ENCODE measurements at regions not wholly inside any gene's neighbourhood (a gene's known extent, or its start where the extent isn't known, plus 50 kb on each side); places are given as distances from the start of the nearest gene placed in this dataset.

DNA sequence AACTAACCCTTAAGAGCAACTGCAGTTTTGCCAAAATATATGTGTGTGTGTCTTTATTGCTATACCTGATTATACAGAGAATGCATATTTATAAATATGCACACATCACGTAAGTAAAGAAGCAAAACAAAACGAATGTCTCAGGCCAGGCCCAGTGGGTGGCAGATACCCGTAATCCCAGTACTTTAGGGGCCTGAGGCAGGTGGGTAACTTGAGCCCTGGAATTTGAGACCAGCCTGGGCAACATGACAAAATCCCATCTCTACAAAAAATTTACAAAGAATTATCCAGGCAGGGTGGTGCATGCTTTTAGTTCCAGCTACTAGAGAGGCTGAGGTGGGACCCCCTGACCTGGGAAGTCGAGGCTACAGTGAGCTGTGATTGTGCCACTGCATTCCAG lies 745.3 kb downstream of the SATB2 start:
- no peaks in the 10 kb centered on the region for H3K36me3 ChIP-seq
- TF ChIP-seq POLR2A (IDR thresholded peaks at IDR 0.05) = no peak
- TF ChIP-seq POLR2AphosphoS5 (IDR thresholded peaks at IDR 0.05) = no peak
- TF ChIP-seq EP300 (IDR thresholded peaks at IDR 0.05) = no peak
- TF ChIP-seq, protein P1, sequence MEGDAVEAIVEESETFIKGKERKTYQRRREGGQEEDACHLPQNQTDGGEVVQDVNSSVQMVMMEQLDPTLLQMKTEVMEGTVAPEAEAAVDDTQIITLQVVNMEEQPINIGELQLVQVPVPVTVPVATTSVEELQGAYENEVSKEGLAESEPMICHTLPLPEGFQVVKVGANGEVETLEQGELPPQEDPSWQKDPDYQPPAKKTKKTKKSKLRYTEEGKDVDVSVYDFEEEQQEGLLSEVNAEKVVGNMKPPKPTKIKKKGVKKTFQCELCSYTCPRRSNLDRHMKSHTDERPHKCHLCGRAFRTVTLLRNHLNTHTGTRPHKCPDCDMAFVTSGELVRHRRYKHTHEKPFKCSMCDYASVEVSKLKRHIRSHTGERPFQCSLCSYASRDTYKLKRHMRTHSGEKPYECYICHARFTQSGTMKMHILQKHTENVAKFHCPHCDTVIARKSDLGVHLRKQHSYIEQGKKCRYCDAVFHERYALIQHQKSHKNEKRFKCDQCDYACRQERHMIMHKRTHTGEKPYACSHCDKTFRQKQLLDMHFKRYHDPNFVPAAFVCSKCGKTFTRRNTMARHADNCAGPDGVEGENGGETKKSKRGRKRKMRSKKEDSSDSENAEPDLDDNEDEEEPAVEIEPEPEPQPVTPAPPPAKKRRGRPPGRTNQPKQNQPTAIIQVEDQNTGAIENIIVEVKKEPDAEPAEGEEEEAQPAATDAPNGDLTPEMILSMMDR (IDR thresholded peaks at IDR 0.05) = no peak
- no peaks in the 10 kb centered on the region for H3K27me3 ChIP-seq
- H3K27ac ChIP-seq = no peak overlapping the region
- DNase-seq = no peak
- no peak overlapping the region for H3K4me3 ChIP-seq
- no peaks in the 10 kb centered on the region for H3K9me3 ChIP-seq
- no peaks in the 10 kb centered on the region for H3K4me1 ChIP-seq
- intact Hi-C loops (cut with DNase I) = no loop called here
- WGBS, 2 donors = 66 to 71% methylated on average over 4 of the region's 4 CpGs

DNA sequence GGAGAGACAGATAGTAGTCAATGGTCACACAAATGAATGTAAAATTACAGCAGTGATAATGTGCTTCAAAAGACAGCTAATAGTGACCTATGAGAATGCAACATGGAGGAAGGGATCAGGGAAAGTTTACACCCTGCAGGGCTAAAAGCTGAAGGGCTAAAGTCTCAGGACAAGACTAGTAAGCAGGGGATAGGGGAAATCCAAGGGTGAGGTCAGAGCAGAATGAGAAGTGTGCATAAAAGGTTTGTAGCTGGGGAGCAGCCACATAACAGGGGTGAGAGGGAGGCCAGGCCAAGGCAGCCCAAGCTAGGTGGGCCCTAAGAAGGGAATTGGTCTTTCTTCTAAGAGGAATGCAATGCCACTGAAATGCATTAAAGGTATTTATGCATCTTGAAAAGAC lies 746.3 kb downstream of the SATB2 start:
- Histone ChIP-seq H3K27ac (no peak overlapping the region), H3K4me3 (no peak overlapping the region), H3K4me1 (no peaks in the 10 kb centered on the region), H3K36me3 (no peaks in the 10 kb centered on the region), H3K9me3 (no peaks in the 10 kb centered on the region), H3K27me3 (no peaks in the 10 kb centered on the region)
- no peak for DNase-seq
- intact Hi-C loops (cut with DNase I) = no loop called here
- TF ChIP-seq EP300 (IDR thresholded peaks at IDR 0.05) (no peak), POLR2AphosphoS5 (IDR thresholded peaks at IDR 0.05) (no peak), POLR2A (IDR thresholded peaks at IDR 0.05) (no peak)
- TF ChIP-seq, protein P1 (IDR thresholded peaks at IDR 0.05) = no peak

DNA sequence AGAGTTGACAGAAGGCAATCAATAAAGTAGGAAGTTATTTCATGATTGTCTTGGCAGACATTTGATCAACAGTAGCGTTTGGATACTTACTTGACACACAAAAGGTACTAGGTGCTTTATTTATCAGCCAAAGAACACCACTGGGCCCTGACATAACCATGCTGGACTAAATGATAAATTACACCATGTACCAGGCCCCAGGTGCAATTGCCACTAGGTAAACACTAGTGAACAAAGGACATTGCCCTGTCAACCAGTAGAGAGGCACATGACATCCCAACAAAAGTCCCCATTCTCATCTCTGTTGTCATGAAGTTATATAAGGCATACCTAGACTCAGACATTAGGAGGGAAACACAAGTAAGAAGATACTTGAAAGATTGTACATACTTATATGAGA lies 747.2 kb downstream of the SATB2 start:
- Histone ChIP-seq H3K4me3 (no peak overlapping the region), H3K27ac (no peak overlapping the region), H3K4me1 (no peaks in the 10 kb centered on the region), H3K9me3 (no peaks in the 10 kb centered on the region), H3K27me3 (no peaks in the 10 kb centered on the region), H3K36me3 (no peaks in the 10 kb centered on the region)
- no peak for DNase-seq
- 34 to 73% methylated on average over 1 of the region's 1 CpG for WGBS, 2 donors
- intact Hi-C loops (cut with DNase I) = no loop called here
- TF ChIP-seq POLR2AphosphoS5 (IDR thresholded peaks at IDR 0.05) (no peak), EP300 (IDR thresholded peaks at IDR 0.05) (no peak), POLR2A (IDR thresholded peaks at IDR 0.05) (no peak)
- TF ChIP-seq, protein P1 (IDR thresholded peaks at IDR 0.05) = no peak

DNA sequence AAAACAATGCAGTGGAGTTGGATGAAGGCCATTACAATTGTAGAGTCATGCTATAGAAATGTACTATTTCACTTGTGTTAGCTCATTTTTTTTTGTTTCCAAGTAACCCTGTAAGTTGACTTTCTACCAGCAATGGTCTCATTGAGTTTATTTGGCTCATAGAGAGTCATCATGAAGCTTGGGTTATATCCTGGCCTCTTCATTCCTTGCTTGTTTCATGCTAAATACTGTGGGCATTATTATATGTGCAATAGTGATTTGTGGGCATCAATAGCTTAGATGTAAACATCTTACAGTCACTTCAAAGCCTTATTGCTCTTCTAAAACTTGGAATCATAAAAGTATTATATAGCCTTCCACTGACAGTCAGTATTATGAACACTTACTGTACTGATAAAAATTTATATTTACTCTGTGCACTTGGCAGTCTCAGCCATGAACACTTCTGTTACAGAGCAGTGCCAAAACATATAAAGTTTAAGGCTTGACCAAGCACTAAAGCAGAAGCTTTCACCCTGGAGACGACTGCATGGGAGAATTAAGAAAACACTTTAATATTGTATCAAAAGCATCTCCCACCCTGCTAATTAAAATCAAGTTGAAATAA lies 751.2 kb downstream of the SATB2 start:
- no peaks in the 10 kb centered on the region for H3K27me3 ChIP-seq
- WGBS, 2 donors = 11 to 53% methylated on average over 1 of the region's 1 CpG
- H3K4me1 ChIP-seq = no peaks in the 10 kb centered on the region
- H3K4me3 ChIP-seq = no peak overlapping the region
- intact Hi-C loops (cut with DNase I) = no loop called here
- no peak for DNase-seq
- TF ChIP-seq EP300 (IDR thresholded peaks at IDR 0.05) (no peak), POLR2AphosphoS5 (IDR thresholded peaks at IDR 0.05) (no peak)
- no peaks in the 10 kb centered on the region for H3K9me3 ChIP-seq
- no peaks in the 10 kb centered on the region for H3K36me3 ChIP-seq
- no peak overlapping the region for H3K27ac ChIP-seq

DNA sequence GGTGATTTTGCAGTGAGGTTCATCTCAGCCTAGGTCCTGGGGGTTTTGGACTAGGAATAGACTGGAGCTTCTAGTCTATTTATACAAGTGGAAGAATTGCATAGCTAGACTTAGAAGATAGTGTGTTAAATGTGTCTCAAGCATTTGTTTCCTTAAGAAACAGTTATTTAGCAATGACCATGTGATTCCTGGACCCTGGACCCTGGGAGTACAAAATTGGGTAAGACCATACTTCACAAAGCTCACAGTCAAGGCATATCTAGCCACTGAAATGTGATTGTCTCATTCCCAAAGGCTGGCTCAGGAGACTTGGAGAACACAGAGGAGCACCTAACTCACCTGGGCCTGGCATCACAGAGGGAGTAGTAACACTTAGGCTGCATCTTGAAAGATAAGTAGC lies 754.5 kb downstream of the SATB2 start:
- TF ChIP-seq, protein P1 (IDR thresholded peaks at IDR 0.05) = no peak
- TF ChIP-seq EP300 (IDR thresholded peaks at IDR 0.05) (no peak), POLR2A (IDR thresholded peaks at IDR 0.05) (no peak), POLR2AphosphoS5 (IDR thresholded peaks at IDR 0.05) (no peak)
- Histone ChIP-seq H3K27ac (no peak overlapping the region), H3K36me3 (no peaks in the 10 kb centered on the region), H3K4me3 (no peak overlapping the region), H3K9me3 (no peaks in the 10 kb centered on the region), H3K4me1 (no peaks in the 10 kb centered on the region), H3K27me3 (no peaks in the 10 kb centered on the region)
- intact Hi-C loops (cut with DNase I) = no loop called here
- DNase-seq = no peak

Measured in sigmoid colon (tissue), 6 donors.